ENCODE measurements at regions not wholly inside any gene's neighbourhood (a gene's known extent, or its start where the extent isn't known, plus 50 kb on each side); places are given as distances from the start of the nearest gene placed in this dataset.

DNA sequence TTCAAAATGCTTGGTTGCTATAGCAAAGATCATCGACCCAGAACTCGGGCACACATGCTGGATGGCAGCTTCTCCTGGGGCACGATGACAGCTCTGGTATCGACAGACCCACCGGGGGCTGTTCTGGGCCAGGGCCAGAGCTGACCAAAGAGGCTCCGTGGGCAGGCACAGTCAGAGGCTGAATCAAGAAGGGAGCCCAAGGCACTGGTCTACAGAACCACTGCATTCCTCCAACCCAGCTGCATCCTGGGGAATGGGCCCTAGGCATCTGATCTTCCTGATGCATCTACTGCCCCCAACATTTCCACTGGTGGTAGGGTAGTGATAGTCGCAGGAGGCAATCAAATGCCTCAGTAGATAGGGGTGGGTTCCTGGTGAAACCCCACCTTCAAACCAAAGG, 470.3 kb downstream of the TBC1D22A start:
- TF ChIP-seq, protein P1, sequence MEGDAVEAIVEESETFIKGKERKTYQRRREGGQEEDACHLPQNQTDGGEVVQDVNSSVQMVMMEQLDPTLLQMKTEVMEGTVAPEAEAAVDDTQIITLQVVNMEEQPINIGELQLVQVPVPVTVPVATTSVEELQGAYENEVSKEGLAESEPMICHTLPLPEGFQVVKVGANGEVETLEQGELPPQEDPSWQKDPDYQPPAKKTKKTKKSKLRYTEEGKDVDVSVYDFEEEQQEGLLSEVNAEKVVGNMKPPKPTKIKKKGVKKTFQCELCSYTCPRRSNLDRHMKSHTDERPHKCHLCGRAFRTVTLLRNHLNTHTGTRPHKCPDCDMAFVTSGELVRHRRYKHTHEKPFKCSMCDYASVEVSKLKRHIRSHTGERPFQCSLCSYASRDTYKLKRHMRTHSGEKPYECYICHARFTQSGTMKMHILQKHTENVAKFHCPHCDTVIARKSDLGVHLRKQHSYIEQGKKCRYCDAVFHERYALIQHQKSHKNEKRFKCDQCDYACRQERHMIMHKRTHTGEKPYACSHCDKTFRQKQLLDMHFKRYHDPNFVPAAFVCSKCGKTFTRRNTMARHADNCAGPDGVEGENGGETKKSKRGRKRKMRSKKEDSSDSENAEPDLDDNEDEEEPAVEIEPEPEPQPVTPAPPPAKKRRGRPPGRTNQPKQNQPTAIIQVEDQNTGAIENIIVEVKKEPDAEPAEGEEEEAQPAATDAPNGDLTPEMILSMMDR (IDR thresholded peaks at IDR 0.05), result no peak
- TF ChIP-seq TCF7L2 (IDR thresholded peaks at IDR 0.05; ENCODE audit: low read depth, low read length), result no peak

All from Panc1 (cell line).